ENCODE measurements at regions not wholly inside any gene's neighbourhood (a gene's known extent, or its start where the extent isn't known, plus 50 kb on each side); places are given as distances from the start of the nearest gene placed in this dataset.

DNA sequence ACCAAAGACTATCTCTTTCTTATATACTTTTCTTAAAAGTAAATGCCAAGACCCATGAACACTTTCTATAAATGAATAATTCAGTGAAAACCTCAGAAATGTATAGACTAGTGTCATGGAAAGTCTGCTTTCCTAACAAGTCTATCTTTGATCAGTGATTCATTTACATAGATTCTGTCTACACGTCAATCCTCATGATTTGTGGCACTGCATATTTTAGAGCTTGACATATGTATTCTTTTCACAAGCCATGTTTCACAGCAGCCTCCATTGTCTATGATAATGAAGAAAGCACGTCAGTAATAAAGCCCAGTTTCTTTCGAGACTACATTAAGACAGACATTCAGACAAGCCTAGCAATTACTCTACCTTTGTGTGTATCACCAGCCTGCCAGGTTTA, 486.6 kb downstream of the IRS1 start:
- TF ChIP-seq, protein P1, sequence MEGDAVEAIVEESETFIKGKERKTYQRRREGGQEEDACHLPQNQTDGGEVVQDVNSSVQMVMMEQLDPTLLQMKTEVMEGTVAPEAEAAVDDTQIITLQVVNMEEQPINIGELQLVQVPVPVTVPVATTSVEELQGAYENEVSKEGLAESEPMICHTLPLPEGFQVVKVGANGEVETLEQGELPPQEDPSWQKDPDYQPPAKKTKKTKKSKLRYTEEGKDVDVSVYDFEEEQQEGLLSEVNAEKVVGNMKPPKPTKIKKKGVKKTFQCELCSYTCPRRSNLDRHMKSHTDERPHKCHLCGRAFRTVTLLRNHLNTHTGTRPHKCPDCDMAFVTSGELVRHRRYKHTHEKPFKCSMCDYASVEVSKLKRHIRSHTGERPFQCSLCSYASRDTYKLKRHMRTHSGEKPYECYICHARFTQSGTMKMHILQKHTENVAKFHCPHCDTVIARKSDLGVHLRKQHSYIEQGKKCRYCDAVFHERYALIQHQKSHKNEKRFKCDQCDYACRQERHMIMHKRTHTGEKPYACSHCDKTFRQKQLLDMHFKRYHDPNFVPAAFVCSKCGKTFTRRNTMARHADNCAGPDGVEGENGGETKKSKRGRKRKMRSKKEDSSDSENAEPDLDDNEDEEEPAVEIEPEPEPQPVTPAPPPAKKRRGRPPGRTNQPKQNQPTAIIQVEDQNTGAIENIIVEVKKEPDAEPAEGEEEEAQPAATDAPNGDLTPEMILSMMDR (conservative IDR thresholded peaks at IDR 0.05): no peak
- H3K27ac ChIP-seq: no peak overlapping the region

DNA sequence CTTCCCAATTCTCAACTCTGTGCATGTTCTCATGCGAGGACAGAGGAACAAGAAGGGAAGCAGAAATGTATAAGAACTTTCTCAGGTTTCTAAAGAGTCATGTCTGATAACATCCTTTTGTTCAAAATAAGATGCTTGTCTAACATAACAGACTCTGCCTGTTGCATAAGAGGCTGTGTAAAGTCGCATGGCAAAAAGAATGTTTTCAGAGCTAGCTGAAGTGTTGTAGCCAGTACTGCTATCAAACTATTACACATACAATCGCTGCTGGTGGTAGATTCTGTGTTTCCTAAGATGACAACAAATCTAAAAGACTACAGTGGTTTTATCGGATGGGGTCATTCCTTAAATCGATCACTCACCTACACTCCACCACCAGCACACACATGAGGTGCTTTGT, 487.5 kb downstream of the IRS1 start:
- H3K27ac ChIP-seq: no peak overlapping the region
- TF ChIP-seq, protein P1 (conservative IDR thresholded peaks at IDR 0.05): no peak

DNA sequence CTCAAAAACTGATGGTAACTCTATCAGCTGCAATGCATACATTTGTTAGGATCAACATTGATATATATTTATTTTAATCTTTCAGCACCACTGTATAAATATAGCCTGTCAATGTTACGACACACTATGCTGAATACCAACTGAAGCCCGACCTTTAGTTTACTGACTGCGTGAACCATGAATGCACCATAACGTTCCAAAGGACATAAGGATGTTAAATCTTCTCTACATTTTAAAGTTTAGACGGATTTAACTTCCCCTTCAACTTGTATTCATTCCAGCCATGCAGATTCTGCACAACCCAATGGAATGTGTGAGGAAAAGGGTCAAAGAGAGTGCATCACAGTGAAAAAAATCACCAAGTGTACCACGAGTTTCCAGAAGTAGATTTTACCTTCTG, 489.5 kb downstream of the IRS1 start:
- TF ChIP-seq, protein P1 (conservative IDR thresholded peaks at IDR 0.05): no peak
- no peak overlapping the region for H3K27ac ChIP-seq

DNA sequence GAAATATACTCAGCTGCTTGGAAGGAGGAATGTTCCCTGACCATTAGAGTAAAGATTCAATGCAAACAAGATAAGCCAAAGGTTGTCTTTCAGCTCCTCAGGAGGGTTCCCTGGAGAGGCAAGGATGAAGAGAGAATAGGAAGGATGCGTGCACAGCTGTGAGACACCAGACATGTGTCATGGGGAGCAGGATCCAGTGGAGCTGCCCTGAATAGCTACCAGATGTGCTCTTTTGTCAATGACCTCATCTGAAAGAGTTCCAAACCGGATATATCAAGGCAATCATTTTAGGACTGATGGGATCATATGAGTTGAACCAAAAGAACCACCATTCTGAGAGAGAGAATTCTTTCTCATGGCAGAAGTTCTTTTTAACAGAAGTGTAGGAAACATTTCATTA, 490.6 kb downstream of the IRS1 start:
- TF ChIP-seq, protein P1 (conservative IDR thresholded peaks at IDR 0.05): no peak
- H3K27ac ChIP-seq: no peak overlapping the region

DNA sequence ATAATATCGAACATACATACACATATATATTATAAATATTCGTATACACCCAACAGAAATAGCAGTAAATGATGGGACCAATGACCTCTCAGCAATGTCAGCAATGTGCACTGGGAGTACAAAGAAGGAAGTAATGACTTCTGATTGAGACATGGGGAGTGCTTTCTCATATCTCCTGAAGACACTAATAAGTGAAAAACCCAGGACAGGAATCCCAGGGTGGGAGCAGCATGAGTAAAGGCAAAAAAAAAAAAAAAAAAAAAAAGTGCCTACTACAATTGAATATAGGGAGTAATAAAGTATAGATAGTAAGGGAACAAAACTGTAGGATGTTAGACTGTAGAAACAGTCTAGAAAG, 491.3 kb downstream of the IRS1 start:
- TF ChIP-seq, protein P1 (conservative IDR thresholded peaks at IDR 0.05): no peak

DNA sequence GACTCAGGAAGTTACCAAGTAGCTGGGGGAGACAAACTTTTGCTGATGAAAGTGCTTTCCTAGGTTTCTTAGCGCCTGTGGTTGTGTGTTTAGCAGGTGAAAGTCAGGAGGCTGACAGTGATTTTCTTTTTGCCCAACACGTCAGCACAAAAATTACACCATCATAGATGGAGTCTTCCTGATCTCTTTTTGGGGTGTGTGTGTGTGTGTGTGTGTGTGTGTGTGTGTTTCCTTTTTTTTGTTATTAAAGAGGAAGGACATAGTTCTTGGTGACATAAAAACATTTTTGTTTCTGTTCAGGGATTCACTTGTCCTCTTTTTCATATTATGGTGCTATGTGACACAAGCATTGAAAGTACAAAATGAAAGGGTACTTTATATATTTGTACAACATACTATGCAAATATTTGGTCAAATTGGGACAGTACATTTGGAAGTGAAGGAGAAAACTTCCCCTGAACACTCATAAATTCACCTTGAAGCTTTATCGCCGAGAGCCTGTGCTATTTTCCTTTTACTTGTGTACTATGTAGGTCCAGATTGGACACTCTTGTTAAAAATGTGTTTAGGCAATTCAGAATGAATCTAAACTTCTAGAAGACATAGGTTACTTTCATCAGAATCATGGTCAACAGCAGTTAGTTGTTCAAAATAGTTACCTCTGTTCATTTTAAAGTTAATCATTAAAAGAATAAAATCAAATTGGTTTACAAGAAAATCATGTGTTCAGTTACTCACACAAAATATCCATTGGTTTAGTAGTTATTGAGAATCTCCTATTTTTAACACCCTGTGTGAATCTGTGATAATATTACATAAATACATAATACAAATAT, 491.9 kb downstream of the IRS1 start:
- TF ChIP-seq, protein P1 (conservative IDR thresholded peaks at IDR 0.05): no peak
- peak overlapping the region; percentile 30 for H3K27ac ChIP-seq

More for the DNA sequence above, 491.3 kb downstream of the IRS1 start:
- H3K27ac ChIP-seq: no peak overlapping the region

DNA sequence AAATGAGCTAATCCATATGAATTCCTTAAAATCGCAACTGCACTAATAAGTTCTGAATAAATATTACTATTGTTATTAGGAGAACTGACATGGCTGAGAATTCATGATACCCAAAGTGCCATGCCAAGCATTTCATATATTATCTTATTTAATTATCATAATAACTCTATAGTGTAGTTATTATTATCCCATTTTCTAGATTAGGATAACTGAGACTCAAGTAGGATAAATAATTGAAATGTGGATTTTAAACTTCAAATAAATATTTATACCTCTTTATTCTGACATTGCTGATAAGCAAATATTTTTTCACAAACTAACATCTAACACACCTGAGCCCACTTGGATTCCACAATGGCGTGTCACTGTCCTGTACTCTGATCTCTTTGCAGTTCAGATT, 492.7 kb downstream of the IRS1 start:
- TF ChIP-seq, protein P1 (conservative IDR thresholded peaks at IDR 0.05): no peak
- no peak overlapping the region; the same call in 1 of the 2 replicates for H3K27ac ChIP-seq

Measured in VCaP (cell line).